ENCODE measurements at regions not wholly inside any gene's neighbourhood (a gene's known extent, or its start where the extent isn't known, plus 50 kb on each side); places are given as distances from the start of the nearest gene placed in this dataset.

GRCh38 chr7:51477819-51478218 lies 161.2 kb upstream of the COBL start:
- TF ChIP-seq NFIC (IDR thresholded peaks at IDR 0.05) (no peak), USF1 (IDR thresholded peaks at IDR 0.05) (no peak), FOXM1 (IDR thresholded peaks at IDR 0.05; ENCODE audit: borderline replicate concordance, low read depth) (no peak), CREB1 (IDR thresholded peaks at IDR 0.05; ENCODE audit: low read depth) (no peak), EP300 (IDR thresholded peaks at IDR 0.05; ENCODE audit: borderline replicate concordance) (no peak), ZBTB7A (IDR thresholded peaks at IDR 0.05; ENCODE audit: low read depth) (no peak), MAX (IDR thresholded peaks at IDR 0.05) (no peak), TEAD4 (IDR thresholded peaks at IDR 0.05) (no peak)

- TF ChIP-seq CEBPB (IDR thresholded peaks at IDR 0.05) (no peak), RAD21 (IDR thresholded peaks at IDR 0.05; ENCODE audit: low read depth) (no peak), FOXM1 (IDR thresholded peaks at IDR 0.05; ENCODE audit: borderline replicate concordance, low read depth) (no peak), USF1 (IDR thresholded peaks at IDR 0.05) (no peak), REST (IDR thresholded peaks at IDR 0.05; ENCODE audit: low read depth) (no peak), EP300 (IDR thresholded peaks at IDR 0.05; ENCODE audit: borderline replicate concordance) (no peak), CREB1 (IDR thresholded peaks at IDR 0.05; ENCODE audit: low read depth) (no peak), TCF12 (IDR thresholded peaks at IDR 0.05; ENCODE audit: low read depth) (no peak), NFIC (IDR thresholded peaks at IDR 0.05) (no peak), TEAD4 (IDR thresholded peaks at IDR 0.05) (no peak), ZBTB7A (IDR thresholded peaks at IDR 0.05; ENCODE audit: low read depth) (no peak)
Observed at GRCh38 chr7:51477323-51477722, 160.7 kb upstream of the COBL start.

GRCh38 chr7:51476026-51476425 lies 159.4 kb upstream of the COBL start:
- no peak for TF ChIP-seq FOXM1 (IDR thresholded peaks at IDR 0.05; ENCODE audit: borderline replicate concordance, low read depth)
- no peak for TF ChIP-seq TCF12 (IDR thresholded peaks at IDR 0.05; ENCODE audit: low read depth)
- no peak for TF ChIP-seq NFIC (IDR thresholded peaks at IDR 0.05)
- TF ChIP-seq CEBPB (IDR thresholded peaks at IDR 0.05), result no peak
- no peak for TF ChIP-seq USF1 (IDR thresholded peaks at IDR 0.05)
- no peak for TF ChIP-seq REST (IDR thresholded peaks at IDR 0.05; ENCODE audit: low read depth)
- TF ChIP-seq MAX (IDR thresholded peaks at IDR 0.05), result no peak
- no peak for TF ChIP-seq ZBTB7A (IDR thresholded peaks at IDR 0.05; ENCODE audit: low read depth)
- no peak for TF ChIP-seq CREB1 (IDR thresholded peaks at IDR 0.05; ENCODE audit: low read depth)
- no peak for TF ChIP-seq YY1 (IDR thresholded peaks at IDR 0.05; ENCODE audit: low read depth)
- TF ChIP-seq RAD21 (IDR thresholded peaks at IDR 0.05; ENCODE audit: low read depth), result no peak
- no peak for TF ChIP-seq EP300 (IDR thresholded peaks at IDR 0.05; ENCODE audit: borderline replicate concordance)
- TF ChIP-seq TEAD4 (IDR thresholded peaks at IDR 0.05), result no peak
- no peak for TF ChIP-seq EGR1 (IDR thresholded peaks at IDR 0.05)
- TF ChIP-seq TAF1 (IDR thresholded peaks at IDR 0.05; ENCODE audit: low read depth), result no peak

- TF ChIP-seq YY1 (IDR thresholded peaks at IDR 0.05; ENCODE audit: low read depth) (no peak), CEBPB (IDR thresholded peaks at IDR 0.05) (no peak), TAF1 (IDR thresholded peaks at IDR 0.05; ENCODE audit: low read depth) (no peak), USF1 (IDR thresholded peaks at IDR 0.05) (no peak), ZBTB7A (IDR thresholded peaks at IDR 0.05; ENCODE audit: low read depth) (no peak), TCF12 (IDR thresholded peaks at IDR 0.05; ENCODE audit: low read depth) (no peak), EGR1 (IDR thresholded peaks at IDR 0.05) (no peak), FOXM1 (IDR thresholded peaks at IDR 0.05; ENCODE audit: borderline replicate concordance, low read depth) (no peak), EP300 (IDR thresholded peaks at IDR 0.05; ENCODE audit: borderline replicate concordance) (no peak), NFIC (IDR thresholded peaks at IDR 0.05) (no peak), CREB1 (IDR thresholded peaks at IDR 0.05; ENCODE audit: low read depth) (no peak)
Observed at GRCh38 chr7:51472873-51473272, 156.3 kb upstream of the COBL start.

- TF ChIP-seq REST (IDR thresholded peaks at IDR 0.05; ENCODE audit: low read depth), result no peak
- no peak for TF ChIP-seq TAF1 (IDR thresholded peaks at IDR 0.05; ENCODE audit: low read depth)
- TF ChIP-seq ZBTB7A (IDR thresholded peaks at IDR 0.05; ENCODE audit: low read depth), result no peak
Observed at GRCh38 chr7:51471981-51472296, 155.3 kb upstream of the COBL start.

Data from Ishikawa (cell line).